Osteocyte (in vitro differentiated cells): ENCODE measurements at regions not wholly inside any gene's neighbourhood (a gene's known extent, or its start where the extent isn't known, plus 50 kb on each side); places are given as distances from the start of the nearest gene placed in this dataset.

Experiments
- DNase-seq: peaks from one replicate; pipeline ENCODE4 v3.0.0; 2021; ENCODE audit warnings: mixed read lengths; ENCODE audit not compliant: unreplicated experiment; ENCODE audit errors: extremely low spot score
- H3K27ac Mint-ChIP-seq: one replicate; pipeline ENCODE4 v1.8.0; 2021; ENCODE audit warnings: mild to moderate bottlenecking, mixed read lengths; ENCODE audit not compliant: unreplicated experiment
- H3K27me3 Mint-ChIP-seq: one replicate; pipeline ENCODE4 v1.8.0; 2021; ENCODE audit warnings: mixed read lengths; ENCODE audit not compliant: unreplicated experiment
- H3K36me3 Mint-ChIP-seq: one replicate; pipeline ENCODE4 v1.8.0; 2021; ENCODE audit warnings: mixed read lengths; ENCODE audit not compliant: unreplicated experiment
- H3K4me1 Mint-ChIP-seq: one replicate; pipeline ENCODE4 v1.8.0; 2021; ENCODE audit warnings: mixed read lengths; ENCODE audit not compliant: unreplicated experiment
- H3K4me3 Mint-ChIP-seq: one replicate; pipeline ENCODE4 v1.8.0; 2021; ENCODE audit warnings: mild to moderate bottlenecking, moderate library complexity, mixed read lengths; ENCODE audit not compliant: unreplicated experiment
- H3K9me3 Mint-ChIP-seq: one replicate; pipeline ENCODE4 v1.8.0; 2021; ENCODE audit warnings: mixed read lengths; ENCODE audit not compliant: unreplicated experiment
- TF ChIP-seq, protein P1 (sequence below): fragments of 200-600 bp; sonication (generic); IDR thresholded peaks from 2 replicates; pipeline ENCODE4 v1.5.0; 2021; ENCODE audit warnings: antibody characterized with exemption, mild to moderate bottlenecking, moderate library complexity

DNA sequence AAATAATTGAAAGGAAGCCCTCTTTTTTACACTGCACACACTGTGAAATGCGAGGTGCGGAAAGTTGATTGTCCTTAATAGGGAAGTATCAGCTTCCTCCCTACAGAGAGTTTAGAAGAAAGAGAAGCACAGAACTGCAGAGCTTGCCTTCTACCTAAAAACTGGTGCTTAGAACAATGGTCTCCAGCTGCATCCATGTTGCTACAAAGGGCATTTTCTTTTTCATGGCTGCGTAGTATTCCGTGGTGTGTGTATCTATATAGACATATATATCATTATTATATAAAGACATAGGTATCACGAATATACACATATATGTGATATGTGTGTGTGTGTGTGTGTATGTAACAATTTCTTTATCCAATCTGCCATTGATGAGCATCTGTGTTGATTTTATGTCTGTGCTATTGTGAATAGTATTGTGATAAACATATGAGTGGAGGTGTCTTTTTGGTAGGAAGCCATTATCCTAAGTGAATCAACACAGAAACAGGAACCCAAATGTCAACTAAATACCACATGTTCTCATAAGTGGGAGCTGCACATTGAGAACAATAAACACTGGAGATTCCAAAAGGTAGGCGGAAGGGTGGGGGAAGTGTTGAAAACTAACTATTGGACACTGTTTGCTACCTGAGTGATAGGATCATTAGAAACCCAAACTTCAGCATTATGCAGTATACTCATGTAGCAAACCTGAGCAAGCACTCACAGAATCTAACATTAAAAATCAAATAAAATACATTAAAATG lies 290.0 kb upstream of the RUNX1 start:
- no peak for DNase-seq
- Mint-ChIP-seq H3K4me1 (no peaks in the 10 kb centered on the region), H3K4me3 (no peak overlapping the region), H3K36me3 (peaks cover 3% of the 10 kb centered on the region), H3K27ac (no peak overlapping the region), H3K27me3 (peaks cover 44% of the 10 kb centered on the region), H3K9me3 (peaks cover 9% of the 10 kb centered on the region)
- TF ChIP-seq, protein P1, sequence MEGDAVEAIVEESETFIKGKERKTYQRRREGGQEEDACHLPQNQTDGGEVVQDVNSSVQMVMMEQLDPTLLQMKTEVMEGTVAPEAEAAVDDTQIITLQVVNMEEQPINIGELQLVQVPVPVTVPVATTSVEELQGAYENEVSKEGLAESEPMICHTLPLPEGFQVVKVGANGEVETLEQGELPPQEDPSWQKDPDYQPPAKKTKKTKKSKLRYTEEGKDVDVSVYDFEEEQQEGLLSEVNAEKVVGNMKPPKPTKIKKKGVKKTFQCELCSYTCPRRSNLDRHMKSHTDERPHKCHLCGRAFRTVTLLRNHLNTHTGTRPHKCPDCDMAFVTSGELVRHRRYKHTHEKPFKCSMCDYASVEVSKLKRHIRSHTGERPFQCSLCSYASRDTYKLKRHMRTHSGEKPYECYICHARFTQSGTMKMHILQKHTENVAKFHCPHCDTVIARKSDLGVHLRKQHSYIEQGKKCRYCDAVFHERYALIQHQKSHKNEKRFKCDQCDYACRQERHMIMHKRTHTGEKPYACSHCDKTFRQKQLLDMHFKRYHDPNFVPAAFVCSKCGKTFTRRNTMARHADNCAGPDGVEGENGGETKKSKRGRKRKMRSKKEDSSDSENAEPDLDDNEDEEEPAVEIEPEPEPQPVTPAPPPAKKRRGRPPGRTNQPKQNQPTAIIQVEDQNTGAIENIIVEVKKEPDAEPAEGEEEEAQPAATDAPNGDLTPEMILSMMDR: no peak

DNA sequence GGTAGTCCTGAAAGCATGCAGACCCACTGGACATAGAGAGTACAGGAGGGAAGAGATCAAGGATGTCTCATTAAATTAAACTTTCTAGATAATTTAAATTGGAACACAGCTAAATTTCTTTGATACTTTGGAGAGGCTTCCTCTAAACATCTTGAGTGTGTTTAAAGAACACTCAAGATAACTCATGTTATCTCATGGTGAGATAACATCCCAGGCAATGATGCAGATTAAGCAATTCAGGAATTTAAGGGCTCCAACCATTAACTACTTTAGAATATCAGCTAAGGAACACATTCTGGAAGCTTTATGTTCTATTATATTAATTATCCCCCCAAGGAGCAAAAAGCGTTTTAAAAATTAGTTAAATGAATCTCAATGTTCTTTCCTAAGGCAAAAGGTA lies 289.2 kb upstream of the RUNX1 start:
- Mint-ChIP-seq H3K36me3 (peaks cover 3% of the 10 kb centered on the region), H3K27me3 (peaks cover 46% of the 10 kb centered on the region), H3K4me3 (no peak overlapping the region), H3K4me1 (no peaks in the 10 kb centered on the region), H3K9me3 (peaks cover 9% of the 10 kb centered on the region), H3K27ac (no peak overlapping the region)
- DNase-seq: no peak
- TF ChIP-seq, protein P1: no peak

DNA sequence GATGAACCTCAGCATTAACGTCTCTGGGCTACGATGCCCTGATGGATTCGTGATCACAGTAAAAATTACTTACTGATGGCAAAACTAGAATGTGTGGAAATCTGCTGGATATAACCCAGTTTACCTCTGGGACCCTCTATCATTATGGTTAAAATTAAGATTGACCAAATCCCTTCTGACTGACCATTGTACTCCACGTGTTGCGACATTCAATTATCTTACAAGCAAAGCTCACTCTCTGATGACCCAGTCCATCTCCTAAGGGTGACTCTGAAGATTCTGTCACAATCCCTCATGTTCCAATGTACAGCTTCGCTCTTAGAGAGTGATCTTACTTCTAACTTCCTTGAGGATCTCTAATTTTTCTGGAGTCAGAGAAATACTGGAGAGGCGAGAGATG lies 288.5 kb upstream of the RUNX1 start:
- H3K27ac Mint-ChIP-seq: no peak overlapping the region
- peaks cover 2% of the 10 kb centered on the region for H3K36me3 Mint-ChIP-seq
- TF ChIP-seq, protein P1: no peak
- peaks cover 45% of the 10 kb centered on the region for H3K27me3 Mint-ChIP-seq
- no peak for DNase-seq
- no peak overlapping the region for H3K4me3 Mint-ChIP-seq
- H3K4me1 Mint-ChIP-seq: no peaks in the 10 kb centered on the region
- H3K9me3 Mint-ChIP-seq: peaks cover 9% of the 10 kb centered on the region

GRCh38 chr21:35336534-35336933 lies 287.4 kb upstream of the RUNX1 start:
- no peak overlapping the region for H3K27ac Mint-ChIP-seq
- TF ChIP-seq, protein P1: no peak
- peaks cover 9% of the 10 kb centered on the region for H3K9me3 Mint-ChIP-seq
- DNase-seq: no peak
- no peaks in the 10 kb centered on the region for H3K36me3 Mint-ChIP-seq
- no peaks in the 10 kb centered on the region for H3K4me1 Mint-ChIP-seq
- peaks cover 36% of the 10 kb centered on the region for H3K27me3 Mint-ChIP-seq
- H3K4me3 Mint-ChIP-seq: no peak overlapping the region

DNA sequence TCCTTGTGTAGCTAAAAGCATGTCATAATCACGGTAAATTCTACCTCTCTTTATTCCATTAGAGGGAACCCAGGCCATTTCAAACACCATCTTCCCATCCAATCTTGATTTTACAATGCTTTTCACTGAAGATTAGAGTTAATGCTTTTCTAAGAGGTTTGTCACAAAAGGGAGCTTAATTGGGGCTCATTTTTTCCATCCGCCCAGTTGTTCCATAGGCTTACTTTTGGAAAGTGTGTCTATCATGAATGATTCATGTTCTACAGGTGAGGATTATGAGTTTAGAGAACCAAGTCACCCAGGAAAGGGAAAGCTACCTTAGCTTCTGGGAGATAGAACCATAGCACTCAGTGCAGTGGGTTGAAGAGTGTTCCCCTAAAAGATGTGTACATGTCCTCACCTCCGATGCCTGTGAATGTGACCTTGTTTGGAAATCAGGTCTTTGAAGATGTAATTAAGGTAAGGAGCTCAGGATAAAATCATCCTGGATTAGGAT lies 286.9 kb upstream of the RUNX1 start:
- Mint-ChIP-seq H3K36me3 (no peaks in the 10 kb centered on the region), H3K9me3 (peaks cover 9% of the 10 kb centered on the region), H3K4me1 (peaks cover 2% of the 10 kb centered on the region), H3K27ac (no peak overlapping the region), H3K4me3 (no peak overlapping the region), H3K27me3 (peaks cover 37% of the 10 kb centered on the region)
- DNase-seq: no peak
- TF ChIP-seq, protein P1: no peak
